ENCODE measurements at regions not wholly inside any gene's neighbourhood (a gene's known extent, or its start where the extent isn't known, plus 50 kb on each side); places are given as distances from the start of the nearest gene placed in this dataset.

GRCh38 chr9:115989831-115990230 is 163.8 kb upstream of the PAPPA start:
- WGBS (ENCODE audit: missing lambda C conversion rate) = 82% methylated on average over 4 of the region's 4 CpGs
- Histone ChIP-seq H3K4me2 (no peak overlapping the region), H3K4me3 (no peak overlapping the region), H3K4me1 (peaks cover 8% of the 10 kb centered on the region; the same call in 1 of the 3 replicates), H3K27ac (peak overlapping the region in 1 of 2 experiments; percentile 44; a peak in 2 of 6 replicates), H3K9me3 (0 out of 3 replicates have a peak, but pooled peaks cover 3% of the 10 kb centered on the region)
- no peak for FAIRE-seq
- TF ChIP-seq KDM1A (IDR thresholded peaks at IDR 0.05; ENCODE audit: low read depth) = no peak
- TF ChIP-seq CEBPB (IDR thresholded peaks at IDR 0.05) = no peak
- TF ChIP-seq FOXS1 (CRISPR knock-in tag; IDR thresholded peaks at IDR 0.05) = no peak
- no peak for TF ChIP-seq GATA3 (IDR thresholded peaks at IDR 0.05; ENCODE audit: borderline replicate concordance)
- no peak for TF ChIP-seq CHD4 (IDR thresholded peaks at IDR 0.05; ENCODE audit: borderline replicate concordance)
- no peak for TF ChIP-seq ZNF302 (CRISPR knock-in tag; IDR thresholded peaks at IDR 0.05)
- TF ChIP-seq KDM5A (IDR thresholded peaks at IDR 0.05) = no peak
- no peak for TF ChIP-seq RNF2 (IDR thresholded peaks at IDR 0.05; ENCODE audit: borderline replicate concordance, low read depth)
- TF ChIP-seq PBX3 (IDR thresholded peaks at IDR 0.05) = no peak
- TF ChIP-seq TFCP2L1 (CRISPR knock-in tag; IDR thresholded peaks at IDR 0.05) = no peak
- no peak for TF ChIP-seq JUN (IDR thresholded peaks at IDR 0.05)
- TF ChIP-seq JUNB (IDR thresholded peaks at IDR 0.05) = no peak
- TF ChIP-seq RARB (CRISPR knock-in tag; IDR thresholded peaks at IDR 0.05) = no peak
- no peak for TF ChIP-seq ESRRA (IDR thresholded peaks at IDR 0.05; ENCODE audit: borderline replicate concordance, low read length)
- TF ChIP-seq RAD21 (conservative IDR thresholded peaks at IDR 0.05 in 1 of 2, IDR thresholded peaks at IDR 0.05 in 1 of 2) = no peak
- no peak for TF ChIP-seq CBX8 (IDR thresholded peaks at IDR 0.05)
- TF ChIP-seq NFE2L2 (conservative IDR thresholded peaks at IDR 0.05; ENCODE audit: low read length) = no peak
- DNase-seq (ENCODE audit: low read depth in 1 of 2, low spot score in 1 of 2) = no peak
- POLR2A ChIA-PET = no interaction called here
- ATAC-seq = no peak
- CTCF ChIA-PET = no interaction called here

- H3K27ac ChIP-seq = peak overlapping the region; percentile 12 to 60; a peak in 3 of 6 replicates
- H3K4me2 ChIP-seq = no peak overlapping the region
- ATAC-seq (peak in 1 of 2 experiments; percentile 64; a peak in 3 of 6 replicates), DNase-seq (ENCODE audit: low read depth in 1 of 2, low spot score in 1 of 2) (peak in 1 of 2 experiments; percentile 57), FAIRE-seq (no peak)
- 71% methylated on average over 4 of the region's 4 CpGs for WGBS (ENCODE audit: missing lambda C conversion rate)
- ChIA-PET POLR2A (no interaction called here), CTCF (interaction anchor here (0.6 to 1.4 kb wide), 4 partner anchors 14 to 444 kb away, joined by 3 to 4 read pairs (median 4); no protein-coding TSS in a partner anchor)
- H3K4me3 ChIP-seq = no peak overlapping the region
- TF ChIP-seq HDAC2 (IDR thresholded peaks at IDR 0.05) (no peak), MAFK (IDR thresholded peaks at IDR 0.05; ENCODE audit: partially characterized antibody) (peak; percentile 11)
- peaks cover 36% of the 10 kb centered on the region for H3K4me1 ChIP-seq
- H3K9me3 ChIP-seq = no peaks in the 10 kb centered on the region
These were observed 160.8 kb upstream of the PAPPA start for GRCh38 chr9:115992834-115993233.

GRCh38 chr9:115997923-115998322 is 155.7 kb upstream of the PAPPA start:
- no peak for DNase-seq (ENCODE audit: low read depth in 1 of 2, low spot score in 1 of 2)
- H3K4me3 ChIP-seq = no peak overlapping the region
- ChIA-PET POLR2A (interaction anchor here (0.6 to 0.7 kb wide), 2 partner anchors 154 to 206 kb away, joined by 3 read pairs; no protein-coding TSS in a partner anchor), CTCF (interaction anchor here (1.0 to 2.1 kb wide), 4 partner anchors 10 to 405 kb away, joined by 3 to 9 read pairs (median 5); no protein-coding TSS in a partner anchor)
- 83% methylated on average over 1 of the region's 1 CpG for WGBS (ENCODE audit: missing lambda C conversion rate)
- ATAC-seq = no peak
- H3K4me1 ChIP-seq = peaks cover 59% of the 10 kb centered on the region
- TF ChIP-seq HES2 (IDR thresholded peaks at IDR 0.05) (no peak), NPAS2 (CRISPR knock-in tag; IDR thresholded peaks at IDR 0.05; ENCODE audit: borderline replicate concordance) (no peak), HEYL (CRISPR knock-in tag; IDR thresholded peaks at IDR 0.05) (no peak), CEBPB (IDR thresholded peaks at IDR 0.05) (no peak), EHF (CRISPR knock-in tag; IDR thresholded peaks at IDR 0.05) (no peak), JUNB (IDR thresholded peaks at IDR 0.05) (no peak), HOXB13 (CRISPR knock-in tag; IDR thresholded peaks at IDR 0.05; ENCODE audit: low read depth) (no peak), POLR2A (IDR thresholded peaks at IDR 0.05; ENCODE audit: low read length) (no peak), SREBF2 (IDR thresholded peaks at IDR 0.05) (no peak), PBX3 (IDR thresholded peaks at IDR 0.05) (no peak), ZC3H11A (IDR thresholded peaks at IDR 0.05) (no peak)
- H3K27ac ChIP-seq = peak overlapping the region; percentile 57 to 78
- H3K9me3 ChIP-seq = peaks cover 10% of the 10 kb centered on the region
- no peak for FAIRE-seq
- 0 out of 3 replicates have a peak overlapping the region, but pooled peaks have one; percentile 3 for H3K4me2 ChIP-seq
